ENCODE measurements at regions not wholly inside any gene's neighbourhood (a gene's known extent, or its start where the extent isn't known, plus 50 kb on each side); places are given as distances from the start of the nearest gene placed in this dataset.
"Not testable (repeated sequence)": the region's sequence is repeated elsewhere in the genome, so short reads cannot be mapped to it uniquely, and the experiment has no call there.

DNA sequence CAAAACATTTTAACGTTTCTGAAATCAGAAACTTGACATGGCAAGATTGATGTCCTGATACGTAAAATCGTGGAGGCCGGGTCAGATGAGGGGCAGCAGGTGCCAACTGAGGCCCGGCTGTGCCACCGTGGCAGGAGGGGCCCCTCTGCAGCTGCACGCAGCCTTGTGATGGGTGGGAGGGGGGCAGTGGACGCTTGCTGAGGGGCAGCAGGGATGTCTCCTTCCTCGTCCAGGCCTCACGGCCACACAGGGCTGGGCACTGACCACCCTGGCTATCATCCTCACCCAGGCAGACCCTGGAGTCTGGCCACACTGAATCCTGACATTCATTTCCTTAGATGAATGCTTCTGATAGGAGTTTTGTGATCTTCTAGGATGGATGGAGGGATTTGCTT, 114.7 kb downstream of the ERMARD start:
- DNase-seq (ENCODE audit: low spot score): no peak

DNA sequence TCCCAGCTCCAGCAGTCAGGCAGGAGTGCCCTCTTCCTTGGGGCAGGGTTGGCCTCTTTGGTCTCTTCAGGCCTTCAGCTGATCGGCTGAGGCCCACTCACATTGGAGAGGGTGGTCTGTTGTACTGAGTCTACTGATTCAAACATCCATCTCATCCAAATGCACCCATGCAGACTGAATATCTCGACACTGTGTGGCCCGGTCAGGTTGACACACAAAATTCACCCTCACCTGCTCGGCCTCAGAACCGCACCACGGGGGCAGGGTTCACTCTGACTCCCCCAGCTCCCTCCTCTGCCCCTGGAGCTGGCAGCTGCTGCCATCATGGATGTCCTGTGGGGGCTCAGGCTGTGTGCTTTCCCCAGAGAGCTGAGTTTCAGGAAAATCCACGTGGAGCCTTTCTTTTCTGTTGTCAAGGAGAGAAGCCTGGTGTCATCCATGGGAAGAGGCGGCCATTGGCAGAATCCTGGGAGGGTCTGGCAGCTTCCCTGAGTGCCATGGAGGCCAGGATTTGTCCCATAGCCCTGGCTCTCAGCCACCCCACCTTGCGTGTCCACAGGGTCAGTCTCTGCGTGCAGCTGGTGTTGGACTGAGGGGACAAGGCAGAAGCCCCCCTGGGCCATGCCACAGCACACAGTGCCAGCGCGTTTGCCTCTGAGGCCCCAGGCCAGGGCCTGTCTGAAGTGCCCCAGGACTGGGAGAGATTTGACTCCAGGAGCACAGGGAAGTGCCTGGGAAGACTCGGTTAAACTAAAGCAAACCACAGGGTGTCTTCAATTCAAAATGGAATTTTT, 114.1 kb downstream of the ERMARD start:
- DNase-seq (ENCODE audit: low spot score): no peak

DNA sequence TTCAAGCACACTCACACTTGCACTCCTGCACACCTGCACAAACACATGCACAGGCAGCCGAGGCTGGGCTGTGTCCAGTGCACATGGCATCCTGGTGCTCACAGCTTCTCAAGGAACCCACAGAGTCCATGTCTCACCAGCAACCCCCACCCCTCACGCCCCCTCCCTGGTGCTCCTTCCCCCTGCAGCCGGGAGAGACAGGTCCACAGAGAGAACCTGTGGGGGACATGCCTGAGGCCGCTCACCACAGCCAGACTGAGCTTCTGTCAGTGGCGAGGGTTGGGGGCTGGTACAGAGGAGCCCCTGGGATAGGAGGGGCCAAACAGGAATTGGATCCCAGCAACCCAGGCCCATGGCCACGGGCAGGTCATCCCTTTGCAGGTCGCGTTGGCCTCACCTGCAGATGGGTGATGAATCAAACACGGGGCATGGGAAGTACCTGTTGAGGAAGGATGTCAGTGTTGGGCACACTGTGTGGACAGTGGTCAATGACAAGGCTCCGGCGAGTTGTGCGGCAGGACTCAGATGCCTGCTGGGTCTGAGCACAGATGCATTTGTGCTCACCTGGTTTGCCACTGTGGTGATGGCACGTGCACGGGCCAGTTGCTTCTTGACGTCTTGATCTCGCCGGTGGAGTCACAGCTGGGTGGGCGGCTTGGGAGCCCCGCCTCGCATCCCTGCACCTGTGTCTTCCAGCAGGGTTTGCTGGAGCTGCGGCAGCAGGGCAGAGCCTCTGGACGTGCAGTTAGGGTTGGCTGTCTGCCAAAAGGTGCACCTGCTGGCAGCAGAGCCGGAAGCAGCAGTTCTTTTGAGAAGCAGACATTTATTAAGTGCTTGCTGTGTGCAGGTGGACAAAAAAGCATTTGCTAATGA, 113.0 kb downstream of the ERMARD start:
- DNase-seq (ENCODE audit: low spot score): no peak

DNA sequence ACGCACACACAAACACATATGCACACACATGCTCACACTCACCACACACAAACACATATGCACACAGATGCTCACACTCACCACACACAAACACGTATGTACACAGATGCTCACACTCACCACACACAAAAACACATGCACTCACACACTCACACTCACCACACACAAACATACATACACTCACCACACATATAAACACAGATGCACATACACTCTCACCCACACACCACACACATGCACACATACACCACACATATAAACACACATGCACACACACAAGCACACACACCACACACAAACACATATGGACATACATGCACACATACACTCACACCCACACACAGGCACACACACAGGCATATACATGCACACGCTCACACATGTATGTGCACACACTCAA, 112.3 kb downstream of the ERMARD start:
- no peak for DNase-seq (ENCODE audit: low spot score)

DNA sequence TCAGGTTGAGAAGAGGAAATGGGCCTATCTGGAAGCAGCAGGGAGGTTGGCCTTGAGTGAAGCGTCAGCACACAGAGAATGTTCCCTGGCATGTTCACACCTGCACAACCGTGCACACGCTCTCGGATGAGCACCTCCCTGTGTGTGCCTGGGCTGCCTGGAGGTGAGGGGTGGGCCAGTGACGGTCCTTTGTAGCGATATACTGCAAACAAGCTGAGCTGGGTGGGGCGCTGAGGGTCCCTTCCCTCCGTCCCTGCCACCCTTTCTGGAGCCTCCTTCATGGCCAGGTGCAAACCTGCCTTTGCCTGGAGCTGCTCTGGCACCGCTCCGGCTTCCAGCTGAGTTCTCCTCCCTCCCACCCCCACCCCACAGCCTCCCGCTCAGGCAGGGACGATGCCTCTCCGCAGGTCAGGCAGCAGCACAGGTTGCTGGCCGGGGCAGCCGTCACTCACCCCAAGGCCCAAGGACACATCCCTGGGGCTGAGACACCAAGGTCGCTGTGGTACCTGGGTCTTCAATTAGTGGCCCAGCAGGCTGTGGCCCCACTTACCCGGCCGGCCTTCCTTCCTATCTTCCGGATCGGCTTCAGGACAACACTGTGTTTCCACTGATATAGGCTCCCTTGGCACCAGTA, 111.6 kb downstream of the ERMARD start:
- DNase-seq (ENCODE audit: low spot score): no peak

DNA sequence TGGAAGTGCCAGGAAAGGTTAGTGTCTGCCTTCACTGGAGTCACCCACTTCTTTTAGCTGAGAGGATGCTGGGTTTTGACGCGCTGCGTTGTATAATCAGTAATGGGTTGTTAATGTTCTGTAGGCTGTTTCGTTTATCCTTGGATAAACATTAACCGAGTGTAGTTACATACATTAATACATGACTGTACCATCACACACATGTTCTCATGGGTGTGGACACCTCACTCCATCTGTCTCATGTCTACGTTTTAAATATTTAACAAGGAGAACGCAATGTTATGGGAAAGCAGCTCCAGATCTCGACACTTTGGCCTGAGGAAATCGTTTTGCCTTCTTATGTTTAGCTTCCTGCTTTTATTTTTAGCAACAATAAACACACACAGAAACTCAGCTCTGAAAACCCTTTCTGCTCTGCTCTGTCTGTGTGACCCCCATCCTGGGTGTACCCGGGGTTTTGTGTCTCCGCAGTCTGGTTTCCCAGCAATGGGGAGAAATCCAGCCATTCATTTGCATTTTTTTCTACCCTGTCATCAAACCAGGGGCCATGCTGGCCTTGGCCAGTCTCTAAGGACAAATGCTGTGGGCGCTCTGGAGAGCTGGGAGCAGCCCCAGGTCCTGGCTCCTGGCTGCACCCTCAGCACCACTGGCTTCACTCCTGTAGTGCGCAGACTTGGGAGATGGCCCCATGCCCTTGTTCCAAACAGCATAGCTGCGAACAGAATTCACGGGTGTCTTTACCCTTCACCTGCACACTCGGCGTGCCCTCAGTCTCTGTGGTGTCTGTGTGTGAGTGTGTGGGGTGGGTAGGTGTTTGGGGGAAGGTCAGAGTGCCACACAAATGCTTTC, 110.8 kb downstream of the ERMARD start:
- no peak for DNase-seq (ENCODE audit: low spot score)

DNA sequence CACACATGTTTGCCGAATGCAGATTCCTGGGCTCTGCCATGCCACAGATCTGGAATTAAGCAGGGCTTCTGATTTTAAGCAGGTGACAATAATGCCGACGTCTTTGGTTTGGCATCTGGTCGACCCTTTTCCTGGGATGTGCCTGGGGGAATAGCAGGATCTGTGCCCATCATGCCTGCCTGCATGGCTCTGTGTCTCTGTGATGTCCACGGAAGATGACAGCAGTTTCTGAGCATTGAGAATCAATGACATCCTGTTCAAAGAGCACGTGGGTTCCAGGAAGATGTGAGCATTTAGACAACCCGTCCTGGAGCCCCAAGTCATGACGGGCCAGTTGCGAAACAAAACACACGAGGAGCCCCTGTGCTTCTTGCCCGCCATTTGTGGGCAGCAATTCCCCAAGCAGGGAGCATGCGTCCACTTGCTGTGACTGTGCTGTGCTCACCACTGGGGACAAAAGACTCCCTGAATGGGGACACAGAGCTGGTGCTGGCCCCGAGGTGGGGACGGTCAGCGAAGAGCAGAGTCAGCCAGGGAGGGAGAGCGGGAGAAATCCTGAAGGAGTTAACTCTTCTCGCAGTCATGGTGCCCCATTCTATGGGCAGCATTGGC, 110.1 kb downstream of the ERMARD start:
- no peak for DNase-seq (ENCODE audit: low spot score)

DNA sequence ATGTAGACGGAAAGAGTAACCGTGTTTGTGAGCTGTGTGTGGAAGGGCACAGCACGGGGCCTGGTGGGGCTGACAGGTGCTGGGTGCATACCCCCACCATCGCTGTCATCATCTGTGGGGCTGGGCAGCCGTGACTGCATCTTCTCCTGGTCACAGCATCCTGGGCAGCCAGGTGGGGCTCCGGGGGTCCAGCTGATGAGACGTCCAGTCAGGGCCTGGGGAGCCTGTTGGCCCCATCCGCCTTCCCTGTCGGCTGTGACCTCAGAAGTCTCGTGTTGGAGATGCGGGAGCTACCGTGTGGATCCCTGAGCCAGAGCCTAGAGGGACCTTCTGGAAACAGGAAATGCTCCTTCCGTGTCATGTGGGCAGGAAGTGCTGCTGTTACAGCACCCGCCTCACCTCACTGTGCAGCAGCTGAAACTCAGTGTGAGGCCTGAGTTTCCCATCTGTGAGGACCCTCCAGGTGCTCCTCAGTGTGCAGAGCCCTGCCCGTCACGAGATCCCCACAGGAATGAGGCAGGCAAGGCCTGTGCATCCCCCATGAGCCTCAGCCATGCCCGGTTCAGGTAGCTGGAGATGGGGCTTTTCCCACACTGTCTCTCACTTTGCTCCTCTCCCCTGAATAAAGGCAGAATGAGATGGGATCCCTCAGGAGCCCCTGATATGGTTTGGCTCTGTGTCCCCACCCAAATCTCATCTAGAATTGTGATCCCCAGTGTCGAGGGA, 108.7 kb downstream of the ERMARD start:
- DNase-seq (ENCODE audit: low spot score): no peak

DNA sequence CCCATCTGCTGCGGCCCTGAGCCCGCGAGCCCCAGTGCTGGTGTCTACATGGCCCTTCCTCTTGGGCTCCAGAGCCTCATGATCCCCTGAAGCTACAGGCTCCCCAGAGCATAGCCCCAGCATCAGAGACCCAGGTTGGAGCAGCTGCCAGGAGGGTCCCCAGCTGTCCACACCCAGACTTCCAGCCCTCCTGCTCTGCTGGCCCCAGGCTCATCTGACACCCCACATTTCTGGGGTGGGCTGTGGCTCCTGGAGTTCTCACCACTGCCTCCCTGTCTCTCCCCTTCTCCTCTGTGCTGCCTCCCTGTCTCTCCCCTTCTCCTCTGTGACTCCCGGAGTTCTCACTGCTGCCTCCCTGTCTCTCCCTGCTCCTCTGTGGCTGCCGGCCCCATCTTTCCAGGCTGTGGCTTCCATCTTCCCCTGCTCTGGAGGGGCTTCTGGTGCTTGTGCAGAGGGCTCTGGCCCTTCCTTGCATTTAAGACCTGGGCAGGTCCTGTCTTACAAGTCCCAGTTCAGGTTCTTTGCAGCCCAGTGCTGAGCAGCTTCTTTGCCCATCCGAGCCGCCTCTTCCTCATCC, 108.1 kb downstream of the ERMARD start:
- DNase-seq (ENCODE audit: low spot score): no peak

DNA sequence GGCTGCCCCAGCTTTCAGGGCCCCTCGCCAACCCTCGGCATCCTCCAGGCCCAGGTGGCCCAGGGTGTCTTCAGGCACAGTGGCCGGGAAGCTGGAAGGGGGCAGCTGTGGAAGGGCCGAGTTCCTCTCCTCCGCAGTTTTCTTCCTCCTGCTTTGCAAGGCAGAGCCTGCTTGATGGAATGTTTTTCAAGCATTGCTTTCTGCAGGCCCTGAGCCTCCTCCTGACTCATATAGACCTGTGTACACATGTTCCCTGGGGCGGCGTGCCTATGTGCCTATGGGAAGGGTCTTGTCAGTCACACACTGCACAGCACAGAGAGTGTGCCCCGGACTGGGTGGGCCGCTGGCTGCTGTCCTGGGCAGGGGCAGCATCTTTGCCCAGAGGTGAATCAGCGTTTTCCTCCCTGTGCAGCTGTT, 107.5 kb downstream of the ERMARD start:
- no peak for DNase-seq (ENCODE audit: low spot score)

DNA sequence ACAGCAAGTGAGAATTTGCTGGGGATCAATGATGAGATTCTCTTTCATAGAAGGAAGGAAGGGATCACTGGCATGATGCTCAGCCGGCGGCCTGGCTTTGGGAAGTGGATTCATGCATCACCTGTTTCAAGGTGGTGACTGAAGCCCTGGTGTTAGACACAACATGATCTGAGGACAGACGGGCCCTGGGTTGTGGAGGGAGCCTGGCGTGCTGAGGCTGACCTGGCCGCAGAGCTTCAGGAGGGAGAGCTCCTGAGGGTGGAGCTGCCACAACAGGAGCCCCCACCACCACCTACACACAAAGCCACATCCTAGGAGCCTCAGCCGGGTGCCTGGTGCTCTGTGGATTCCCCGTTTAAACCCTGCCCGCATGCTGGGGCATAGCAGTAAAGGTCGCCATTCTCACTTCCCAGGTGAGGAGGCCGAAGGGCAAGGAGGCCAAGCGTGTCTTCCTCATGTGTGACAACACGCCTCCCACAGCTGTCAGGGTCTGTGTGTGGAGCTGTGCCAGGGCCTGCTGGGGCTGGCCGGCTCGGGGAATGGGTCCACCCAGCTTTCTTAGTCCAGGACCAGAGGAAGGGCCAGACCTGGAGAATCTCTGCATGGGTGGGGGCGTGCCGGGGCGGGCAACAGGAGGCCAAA, 107.0 kb downstream of the ERMARD start:
- no peak for DNase-seq (ENCODE audit: low spot score)

DNA sequence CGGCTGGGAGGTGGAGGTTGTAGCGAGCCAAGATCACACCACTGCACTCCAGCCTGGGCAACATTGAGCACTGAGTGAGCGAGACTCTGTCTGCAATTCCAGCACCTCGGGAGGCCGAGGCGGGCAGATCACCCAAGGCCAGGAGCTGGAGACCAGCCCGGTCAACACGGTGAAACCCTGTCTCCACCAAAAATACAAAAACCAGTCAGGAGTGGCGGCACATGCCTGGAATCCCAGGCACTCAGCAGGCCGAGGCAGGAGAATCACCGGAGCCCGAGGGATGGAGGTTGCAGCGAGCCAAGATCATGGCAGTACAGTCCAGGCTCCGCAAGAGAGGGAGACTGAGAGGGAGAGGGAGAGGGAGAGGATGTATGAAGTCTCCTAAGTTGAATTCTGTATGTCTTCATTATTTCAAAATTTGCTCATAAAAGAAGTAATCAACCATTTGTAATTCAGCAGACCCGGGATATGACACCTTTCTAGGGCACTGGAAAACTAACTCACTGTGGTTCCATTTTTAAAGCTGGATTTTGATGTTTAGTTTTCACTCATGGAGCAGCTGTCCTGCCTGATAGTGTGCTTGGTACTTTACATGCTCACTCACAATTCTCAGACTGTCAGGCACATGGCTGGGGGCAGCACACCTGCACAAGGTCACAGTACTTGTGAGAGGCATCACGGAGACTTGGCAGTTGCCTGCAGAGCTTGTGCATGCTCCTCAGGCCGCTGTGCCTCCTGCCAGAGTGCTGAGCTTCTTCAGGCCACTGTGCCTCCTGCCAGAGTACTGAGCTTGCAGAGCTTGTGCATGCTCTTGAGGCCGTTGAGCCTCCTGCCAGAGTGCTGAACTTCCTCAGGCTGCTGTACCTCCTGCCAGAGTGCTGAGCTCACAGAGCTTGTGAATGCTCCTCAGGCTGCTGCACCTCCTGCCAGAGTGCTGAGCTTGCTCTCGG, 106.2 kb downstream of the ERMARD start:
- no peak for DNase-seq (ENCODE audit: low spot score)

DNA sequence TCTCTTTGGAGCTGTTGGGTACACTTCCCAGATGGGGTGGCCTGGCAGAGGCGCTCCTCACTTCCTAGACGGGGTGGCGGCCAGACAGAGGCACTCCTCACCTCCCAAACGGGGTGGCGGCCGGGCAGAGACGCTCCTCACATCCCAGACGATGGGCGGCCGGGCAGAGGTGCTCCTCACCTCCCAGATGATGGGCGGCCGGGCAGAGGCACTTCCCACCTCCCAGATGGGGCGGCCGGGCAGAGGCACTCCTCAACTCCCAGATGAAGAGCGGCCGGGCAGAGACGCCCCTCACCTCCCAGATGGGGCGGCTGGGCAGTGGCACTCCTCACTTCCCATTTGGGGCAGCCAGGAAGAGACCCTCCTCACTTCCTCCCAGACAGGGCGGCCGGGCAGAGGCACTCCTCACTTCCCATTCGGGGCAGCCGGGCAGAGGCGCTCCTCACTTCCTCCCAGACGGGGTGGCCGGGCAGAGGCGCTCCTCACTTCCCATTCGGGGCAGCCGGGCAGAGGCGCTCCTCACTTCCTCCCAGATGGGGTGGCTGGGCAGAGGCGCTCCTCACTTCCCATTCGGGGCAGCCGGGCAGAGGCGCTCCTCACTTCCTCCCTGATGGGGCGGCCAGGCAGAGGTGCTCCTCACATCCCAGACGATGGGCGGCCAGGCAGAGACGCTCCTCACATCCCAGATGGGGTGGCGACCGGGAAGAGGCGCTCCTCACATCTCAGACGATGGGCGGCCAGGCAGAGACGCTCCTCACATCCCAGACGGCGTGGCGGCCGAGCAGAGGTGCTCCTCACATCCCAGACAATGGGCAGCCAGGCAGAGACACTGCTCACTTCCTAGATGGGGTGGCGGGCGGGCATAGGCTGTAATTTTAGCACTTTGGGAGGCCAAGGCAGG, 105.3 kb downstream of the ERMARD start:
- DNase-seq (ENCODE audit: low spot score): not testable (repeated sequence)

DNA sequence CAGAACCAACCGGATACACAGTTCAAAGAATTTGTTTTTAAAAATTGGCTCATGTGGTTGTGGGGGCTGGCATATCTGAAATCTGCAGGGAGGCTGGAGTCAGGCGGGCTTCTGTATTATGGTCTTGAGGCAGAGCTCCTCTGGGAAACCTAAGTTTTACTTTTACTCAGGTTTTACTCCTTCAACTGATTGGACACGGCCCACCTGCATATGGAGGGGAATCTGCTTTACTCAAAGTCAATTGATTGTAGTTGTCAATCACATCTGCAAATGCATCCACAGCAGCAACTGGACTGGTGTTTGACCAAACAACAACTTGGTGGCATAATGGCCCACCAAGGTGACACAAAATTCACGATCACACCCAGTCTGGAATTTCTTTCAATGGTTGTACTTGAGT, 103.4 kb downstream of the ERMARD start:
- DNase-seq (ENCODE audit: low spot score): no peak

DNA sequence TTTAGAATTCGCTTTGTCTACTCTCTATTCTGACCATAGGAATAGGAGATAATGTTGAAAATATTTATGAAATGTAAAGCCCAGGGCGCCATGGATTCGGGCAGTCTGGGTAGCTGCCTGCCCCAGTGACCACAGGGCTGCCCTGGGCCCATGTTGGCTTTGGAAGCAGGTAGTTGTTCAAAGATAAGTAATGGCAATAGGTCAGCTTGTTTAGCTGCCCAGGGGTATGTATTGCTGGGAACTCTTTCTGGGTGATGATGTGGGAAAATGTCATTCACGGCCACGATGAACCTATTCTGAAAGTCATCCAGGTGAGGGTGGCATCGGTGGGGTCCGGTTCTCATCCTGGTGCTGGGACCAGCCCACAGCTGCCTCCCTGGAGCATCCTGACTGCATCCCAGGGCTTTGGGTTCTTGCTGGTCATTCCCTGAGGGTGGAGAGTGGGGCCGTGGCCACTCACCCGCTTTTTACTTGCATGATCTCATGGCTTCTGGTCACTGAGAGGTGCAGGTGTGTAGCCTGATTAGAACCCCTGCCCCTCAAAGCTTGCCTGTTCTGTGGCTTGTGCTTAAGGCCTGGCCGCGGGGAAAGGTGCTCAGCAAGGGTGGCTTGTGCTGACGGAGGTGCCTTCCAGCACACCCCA, 102.8 kb downstream of the ERMARD start:
- no peak for DNase-seq (ENCODE audit: low spot score)

DNA sequence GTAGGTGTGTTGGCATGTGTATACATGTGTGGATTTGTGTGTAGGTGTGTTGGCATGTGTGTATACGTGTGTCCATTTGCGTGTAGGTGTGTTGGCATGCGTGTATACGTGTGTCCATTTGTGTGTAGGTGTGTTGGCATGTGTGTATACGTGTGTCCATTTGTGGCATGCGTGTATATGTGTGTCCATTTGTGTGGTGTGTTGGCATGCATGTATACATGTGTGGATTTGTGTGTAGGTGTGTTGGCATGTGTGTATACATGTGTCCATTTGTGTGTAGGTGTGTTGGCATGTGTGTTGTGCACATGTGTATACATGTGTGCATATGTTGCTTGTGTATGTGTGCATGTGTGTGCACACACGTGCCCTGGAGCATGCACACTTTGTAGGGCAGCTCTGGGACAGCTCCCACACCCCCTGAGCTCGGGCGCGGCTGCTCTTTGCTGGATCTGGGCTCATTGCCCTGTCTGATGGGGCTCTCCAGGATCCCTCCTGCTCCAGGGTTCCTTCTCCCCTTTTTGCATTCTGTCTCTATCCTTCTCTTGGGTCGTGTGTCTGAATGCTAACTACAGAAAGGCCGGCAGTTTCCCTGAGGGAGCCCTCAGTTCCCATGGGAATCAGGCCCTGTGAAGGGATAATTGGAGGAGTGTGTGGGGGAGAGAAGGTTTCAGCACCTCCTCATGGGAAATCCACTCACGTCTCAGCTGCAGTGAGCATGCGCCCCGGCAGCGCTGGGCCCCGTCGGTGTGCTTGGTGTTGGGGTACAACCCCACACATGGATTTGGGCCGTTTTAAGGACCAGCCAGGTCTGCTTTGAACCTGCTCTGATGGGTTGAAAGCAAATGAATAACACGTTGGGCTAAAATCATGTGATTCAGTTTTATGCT, 102.0 kb downstream of the ERMARD start:
- DNase-seq (ENCODE audit: low spot score): no peak

Measured in SK-N-DZ (cell line).